ENCODE measurements at regions not wholly inside any gene's neighbourhood (a gene's known extent, or its start where the extent isn't known, plus 50 kb on each side); places are given as distances from the start of the nearest gene placed in this dataset.
"Not testable (repeated sequence)": the region's sequence is repeated elsewhere in the genome, so short reads cannot be mapped to it uniquely, and the experiment has no call there.

- FAIRE-seq (no peak), DNase-seq (ENCODE audit: insufficient read length, low spot score) (no peak)
Measured at GRCh38 chr2:16396171-16396570, 269.5 kb downstream of the CYRIA start.

- DNase-seq (ENCODE audit: insufficient read length, low spot score) (no peak), FAIRE-seq (no peak)
Measured at GRCh38 chr2:16395601-16396000, 270.0 kb downstream of the CYRIA start.

GRCh38 chr2:16394986-16395550, 270.6 kb downstream of the CYRIA start:
- DNase-seq (ENCODE audit: insufficient read length, low spot score): no peak
- no peak for FAIRE-seq

GRCh38 chr2:16394072-16394985, 271.3 kb downstream of the CYRIA start:
- DNase-seq (ENCODE audit: insufficient read length, low spot score) (no peak), FAIRE-seq (no peak)

- DNase-seq (ENCODE audit: insufficient read length, low spot score): no peak
- no peak for FAIRE-seq
Measured at GRCh38 chr2:16393500-16394071, 272.0 kb downstream of the CYRIA start.

- FAIRE-seq (no peak), DNase-seq (ENCODE audit: insufficient read length, low spot score) (no peak)
Measured at GRCh38 chr2:16392647-16393499, 272.8 kb downstream of the CYRIA start.

GRCh38 chr2:16391986-16392385, 273.6 kb downstream of the CYRIA start:
- DNase-seq (ENCODE audit: insufficient read length, low spot score) (no peak), FAIRE-seq (no peak)

GRCh38 chr2:16390561-16390960, 275.1 kb downstream of the CYRIA start:
- DNase-seq (ENCODE audit: insufficient read length, low spot score) (no peak), FAIRE-seq (no peak)

GRCh38 chr2:16389611-16390010, 276.0 kb downstream of the CYRIA start:
- DNase-seq (ENCODE audit: insufficient read length, low spot score): no peak
- no peak for FAIRE-seq

GRCh38 chr2:16388199-16388830, 277.3 kb downstream of the CYRIA start:
- not testable (repeated sequence) for FAIRE-seq; DNase-seq (ENCODE audit: insufficient read length, low spot score)

GRCh38 chr2:16387461-16387984, 278.1 kb downstream of the CYRIA start:
- FAIRE-seq (no peak), DNase-seq (ENCODE audit: insufficient read length, low spot score) (no peak)

- DNase-seq (ENCODE audit: insufficient read length, low spot score) (no peak), FAIRE-seq (no peak)
Measured at GRCh38 chr2:16386431-16386830, 279.2 kb downstream of the CYRIA start.

- FAIRE-seq (no peak), DNase-seq (ENCODE audit: insufficient read length, low spot score) (no peak)
Measured at GRCh38 chr2:16386031-16386430, 279.6 kb downstream of the CYRIA start.

- FAIRE-seq: no peak
- no peak for DNase-seq (ENCODE audit: insufficient read length, low spot score)
Measured at GRCh38 chr2:16385341-16385740, 280.3 kb downstream of the CYRIA start.

GRCh38 chr2:16383411-16383810, 282.2 kb downstream of the CYRIA start:
- no peak for FAIRE-seq
- DNase-seq (ENCODE audit: insufficient read length, low spot score): no peak

- FAIRE-seq (no peak), DNase-seq (ENCODE audit: insufficient read length, low spot score) (no peak)
Measured at GRCh38 chr2:16382451-16382850, 283.2 kb downstream of the CYRIA start.

GRCh38 chr2:16381511-16381910, 284.1 kb downstream of the CYRIA start:
- DNase-seq (ENCODE audit: insufficient read length, low spot score) (no peak), FAIRE-seq (no peak)

GRCh38 chr2:16379901-16380300, 285.7 kb downstream of the CYRIA start:
- not testable (repeated sequence) for DNase-seq (ENCODE audit: insufficient read length, low spot score); FAIRE-seq

- DNase-seq (ENCODE audit: insufficient read length, low spot score); FAIRE-seq: not testable (repeated sequence)
Measured at GRCh38 chr2:16379061-16379460, 286.6 kb downstream of the CYRIA start.

- FAIRE-seq: no peak
- DNase-seq (ENCODE audit: insufficient read length, low spot score): no peak
Measured at GRCh38 chr2:16378031-16378430, 287.6 kb downstream of the CYRIA start.
